Umbilical cord (tissue), 1 donor: ENCODE measurements at regions not wholly inside any gene's neighbourhood (a gene's known extent, or its start where the extent isn't known, plus 50 kb on each side); places are given as distances from the start of the nearest gene placed in this dataset.

ENCODE experiments used
- DNase-seq: peaks from one replicate; pipeline ENCODE4 v3.0.0-alpha.2; 2015; ENCODE audit warnings: low spot score

DNA sequence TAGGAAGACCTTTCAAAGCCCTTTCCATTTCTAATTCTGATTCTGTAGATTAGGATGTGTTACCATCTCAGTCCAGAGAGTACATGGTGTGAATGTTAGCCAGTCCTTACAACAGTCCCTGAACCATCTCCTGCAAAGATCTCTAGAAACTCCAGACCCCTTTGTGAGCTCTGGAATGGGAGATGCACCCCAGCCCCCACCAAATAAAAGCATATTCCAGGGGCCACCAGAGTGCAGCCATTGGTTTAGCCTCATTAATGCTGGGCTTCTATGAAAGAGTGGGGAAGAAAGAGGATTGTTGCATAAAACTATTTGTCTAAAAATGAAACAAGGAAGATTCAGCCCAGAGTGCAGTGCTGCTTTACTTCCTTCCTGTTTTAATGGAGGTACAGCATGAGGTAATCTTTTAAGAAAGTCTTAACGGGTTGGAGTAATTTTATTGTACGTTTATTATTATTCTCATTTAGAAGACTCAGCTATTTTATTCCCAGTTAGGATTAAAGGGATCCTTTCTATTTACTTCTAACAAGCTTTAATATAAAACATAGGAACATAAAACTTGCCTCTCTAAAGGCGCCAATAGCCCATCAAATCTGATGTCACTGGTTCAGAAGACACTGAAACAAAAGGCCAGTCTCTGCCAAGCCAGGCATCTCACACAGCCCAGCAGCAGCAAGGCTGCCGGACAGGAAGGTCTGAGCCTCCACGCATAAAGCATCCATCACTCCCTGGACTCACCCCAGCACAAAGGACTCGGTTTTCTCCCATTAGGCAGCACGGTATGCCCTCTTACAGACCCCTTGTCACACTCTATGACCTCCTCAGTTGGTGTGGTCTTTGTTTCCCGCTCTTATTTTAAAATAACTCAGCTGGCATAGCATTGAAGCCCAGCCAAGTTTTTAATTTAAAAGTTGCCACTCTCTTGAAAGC is 203.9 kb upstream of the BLID start:
- DNase-seq = no peak

DNA sequence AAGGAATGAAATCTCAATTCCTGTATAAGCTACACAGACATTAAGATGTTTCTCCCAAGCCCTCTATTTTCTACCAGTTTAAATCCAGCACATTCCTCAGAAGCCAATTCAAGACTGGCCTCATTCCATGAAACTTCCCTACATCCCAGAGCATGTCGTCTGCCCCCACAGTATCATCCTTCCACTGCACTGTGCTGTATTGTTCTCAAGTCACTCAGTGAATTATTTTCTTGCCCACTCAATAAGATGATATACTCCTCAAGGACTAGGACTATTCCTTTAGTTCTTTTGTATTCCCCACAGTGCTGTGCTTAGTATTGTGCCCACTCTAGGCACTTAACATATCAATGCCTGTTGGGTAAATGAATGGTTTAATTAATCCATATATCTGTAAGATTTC is 203.1 kb upstream of the BLID start:
- peak; percentile 51 for DNase-seq

DNA sequence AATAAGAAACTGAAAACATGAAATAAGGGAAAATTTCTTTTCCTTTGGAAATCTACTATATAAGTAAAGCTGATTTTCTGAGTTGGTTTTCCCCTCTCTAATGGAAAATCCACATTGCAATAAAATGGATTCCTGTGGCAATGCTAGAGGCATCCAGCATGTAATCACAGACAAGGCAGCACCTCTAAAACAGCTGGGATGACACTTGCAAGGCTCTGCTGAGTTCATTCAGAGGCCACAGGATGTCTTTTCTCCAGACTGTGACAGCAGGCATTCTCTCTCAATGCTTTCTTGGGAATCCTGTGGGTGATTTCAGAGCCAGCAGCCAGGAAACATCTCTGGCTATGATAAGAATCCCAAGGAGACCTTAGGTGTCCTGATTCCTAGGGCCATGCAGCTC is 201.3 kb upstream of the BLID start:
- peak; percentile 88 for DNase-seq

DNA sequence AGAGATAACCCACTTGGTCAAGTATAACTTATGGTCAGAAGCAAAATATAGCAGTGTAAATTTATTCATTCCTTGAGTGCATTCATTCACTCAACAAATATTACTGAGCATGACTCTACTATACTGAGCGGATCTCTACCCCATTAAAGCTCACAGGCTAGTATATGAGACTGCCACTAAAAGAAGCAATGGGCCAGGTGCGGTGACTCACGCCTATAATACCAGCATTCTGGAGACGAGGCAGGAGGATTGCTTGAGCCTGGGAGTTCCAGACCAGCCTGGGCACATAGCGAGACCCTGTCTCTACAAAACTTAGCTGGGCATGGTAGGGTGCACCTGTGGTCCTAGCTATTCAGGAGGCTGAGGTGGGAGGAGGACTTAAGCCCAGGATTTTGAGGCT is 197.6 kb upstream of the BLID start:
- DNase-seq = no peak

DNA sequence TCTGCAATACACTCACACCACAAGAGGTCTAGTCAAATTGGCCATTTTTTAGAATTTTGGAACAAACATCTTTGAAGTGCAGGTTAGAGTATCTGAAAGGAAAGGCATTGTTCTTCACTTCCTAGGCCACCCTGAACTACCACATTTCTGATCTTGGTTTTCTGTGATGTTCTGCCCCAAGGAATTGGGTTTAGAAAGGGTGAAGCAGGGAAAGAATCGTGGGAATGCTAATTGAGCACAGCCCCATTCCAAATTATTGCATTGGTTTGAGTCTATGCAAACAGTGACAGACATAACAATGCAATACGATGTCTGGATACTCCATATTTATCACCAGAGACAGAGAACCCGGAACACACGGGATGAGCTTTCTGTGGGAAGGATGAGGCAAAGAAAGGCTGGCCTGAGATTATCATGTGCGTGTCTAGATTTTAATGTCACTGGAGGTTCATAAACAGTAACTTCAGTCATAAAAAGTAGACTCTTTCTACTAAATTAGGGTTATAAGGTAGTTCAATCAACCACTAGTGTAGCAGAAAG is 195.3 kb upstream of the BLID start:
- no peak for DNase-seq

DNA sequence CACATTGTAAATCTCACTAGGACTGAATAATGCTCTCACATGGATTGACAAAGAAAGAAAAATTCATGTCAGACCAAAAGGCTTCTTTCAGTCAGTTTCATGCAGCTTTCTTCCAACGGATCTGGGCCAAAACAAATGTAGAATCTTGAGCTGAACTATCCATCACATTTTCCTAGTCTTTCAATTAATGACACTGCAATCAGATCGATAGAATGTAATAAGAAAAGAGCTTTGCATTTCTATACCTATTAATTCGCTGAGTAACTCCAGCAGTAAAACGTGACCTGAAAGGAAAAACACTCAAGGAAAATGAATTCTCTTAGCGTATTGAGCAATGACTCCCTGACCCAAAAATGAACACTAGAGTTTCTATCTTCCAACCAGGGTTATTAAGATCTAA is 194.8 kb upstream of the BLID start:
- DNase-seq = no peak

DNA sequence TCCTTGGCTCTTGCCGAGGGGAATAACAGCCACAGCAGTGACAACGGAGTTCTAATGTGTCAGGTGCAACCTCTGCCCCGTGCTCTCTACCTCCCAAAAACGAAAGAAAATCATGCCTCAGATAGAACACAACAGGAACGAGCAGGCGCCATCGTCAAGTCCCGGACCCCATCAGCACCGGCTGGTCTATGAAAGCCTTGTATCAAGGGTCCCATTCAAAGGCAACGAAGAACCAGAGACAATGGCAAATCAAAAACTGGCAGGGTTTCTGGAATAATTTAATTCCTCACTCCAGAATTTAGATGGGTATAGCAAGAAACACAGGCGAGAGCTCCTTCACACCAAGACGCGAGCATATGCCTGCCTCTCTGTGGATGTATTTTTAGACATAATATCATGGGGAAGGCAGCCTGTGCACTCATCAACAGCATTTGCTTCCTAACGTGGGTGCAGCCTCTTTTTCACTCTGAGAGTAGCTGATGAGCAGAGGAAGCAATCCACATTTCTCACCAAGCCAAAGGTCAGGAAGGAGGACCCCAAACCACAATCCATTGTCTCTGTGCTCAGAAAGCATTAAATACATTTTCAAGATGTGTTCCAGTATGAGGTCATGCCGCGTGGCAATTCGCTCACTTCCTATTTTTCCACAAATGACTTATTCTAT is 193.4 kb upstream of the BLID start:
- no peak for DNase-seq

DNA sequence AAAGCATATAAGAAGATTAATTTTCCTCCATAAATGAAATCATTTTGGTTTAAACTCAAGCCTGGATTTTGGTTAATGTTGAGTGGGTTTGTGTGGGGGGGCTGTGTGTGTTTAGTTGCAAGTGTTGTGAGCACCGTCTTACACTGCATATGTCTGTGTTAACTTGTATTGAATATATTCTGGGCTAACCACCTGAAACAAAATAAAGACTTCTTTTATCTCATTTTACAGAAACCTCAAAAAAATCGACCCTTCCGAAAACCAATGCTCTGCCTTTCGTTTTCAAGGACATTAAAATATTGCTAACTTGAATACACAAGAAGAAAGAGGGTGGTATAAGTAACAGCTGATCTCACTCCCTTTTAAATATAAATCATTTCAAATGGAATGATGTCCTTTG is 192.2 kb upstream of the BLID start:
- no peak for DNase-seq

DNA sequence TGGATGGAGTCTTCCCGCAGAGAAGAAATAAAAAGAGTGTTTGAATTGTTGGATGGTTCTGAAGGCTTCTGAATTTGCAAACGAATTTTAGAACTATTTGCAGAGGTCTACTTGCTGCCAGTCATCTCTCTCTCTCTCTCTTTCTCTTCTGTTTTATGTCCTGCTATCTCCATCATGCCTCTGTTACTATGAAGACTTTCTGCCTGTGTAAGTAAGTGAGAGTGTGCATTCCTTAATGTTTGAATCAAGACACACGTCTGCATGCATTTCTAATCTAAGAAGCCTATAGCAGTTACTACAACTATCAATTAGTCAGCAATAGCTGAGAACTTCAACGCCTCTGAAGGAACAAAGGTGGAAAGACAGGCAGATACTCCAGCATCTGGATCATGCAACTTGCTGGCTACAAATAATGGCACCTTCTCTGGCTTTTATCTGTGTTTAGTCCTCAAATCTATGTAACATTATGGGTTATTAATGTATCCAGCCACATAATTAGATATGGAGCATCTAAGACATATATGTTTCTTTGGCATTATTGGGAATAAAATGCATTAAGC is 191.5 kb upstream of the BLID start:
- DNase-seq = peak; percentile 49

DNA sequence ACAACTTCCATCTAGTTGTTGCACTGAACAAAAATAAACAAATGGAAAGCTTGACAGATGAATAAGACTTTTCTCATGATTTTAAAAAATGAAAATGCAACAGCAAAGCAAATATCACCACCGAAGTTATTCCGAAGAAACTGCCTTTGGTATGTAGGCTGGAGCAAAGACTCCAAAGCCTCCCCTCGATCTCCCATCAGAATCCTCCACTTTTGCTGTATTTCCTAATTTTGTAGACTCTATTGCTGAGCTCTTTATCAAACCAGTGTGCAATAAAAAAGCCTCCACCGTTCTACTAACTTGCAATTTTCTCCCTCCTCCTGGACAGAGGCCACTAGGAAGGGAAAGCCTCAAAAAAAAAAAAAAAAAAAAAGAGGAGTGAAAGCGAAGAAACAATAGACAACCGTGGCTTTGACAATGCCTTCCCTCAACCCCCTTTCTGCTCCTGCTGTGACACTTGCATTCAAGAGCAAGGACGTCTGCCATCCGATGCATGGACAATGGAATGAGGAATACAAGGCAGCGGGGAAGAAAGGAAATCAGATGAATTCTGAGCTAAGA is 190.9 kb upstream of the BLID start:
- peak; percentile 48 for DNase-seq

DNA sequence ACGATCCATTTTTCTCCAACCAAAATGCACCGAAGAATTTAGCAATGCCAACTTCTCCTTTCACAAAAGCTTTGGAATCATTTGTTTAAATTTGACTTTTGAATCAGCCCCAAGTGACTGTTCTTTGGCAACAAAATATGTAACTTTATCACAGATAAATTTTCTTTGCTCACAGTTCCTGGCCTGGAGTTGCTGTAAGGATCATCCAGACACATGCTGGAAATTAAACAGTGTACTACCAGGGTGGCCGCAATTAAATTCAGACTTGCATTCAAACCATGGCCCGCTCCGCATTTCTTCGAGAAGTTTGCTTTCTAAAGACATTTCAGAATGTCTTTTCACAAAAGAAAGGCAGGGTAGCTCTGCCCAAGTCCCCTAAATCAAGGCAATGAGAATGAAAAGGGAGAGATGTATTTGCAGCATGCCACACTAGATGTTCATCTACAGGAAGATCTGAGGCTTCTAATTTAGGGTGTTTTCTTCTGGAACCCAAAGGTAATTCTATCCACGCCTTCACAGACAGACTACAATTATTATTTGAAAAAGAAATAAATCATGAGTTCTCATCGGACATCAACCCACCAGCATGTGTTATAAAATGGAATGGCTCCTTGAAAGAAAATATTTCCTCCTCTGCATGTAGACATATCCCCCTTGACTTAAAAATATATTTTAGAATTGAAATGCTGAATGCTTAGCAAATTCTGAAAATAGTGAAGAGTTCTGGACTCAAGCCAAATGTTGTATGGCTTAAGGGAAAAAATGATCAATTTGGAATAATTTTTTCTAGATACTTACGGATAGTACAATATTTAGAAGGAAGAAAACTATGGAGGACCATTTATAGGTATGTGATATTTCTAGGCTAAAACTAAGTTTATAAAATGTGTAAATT is 189.7 kb upstream of the BLID start:
- DNase-seq = no peak

DNA sequence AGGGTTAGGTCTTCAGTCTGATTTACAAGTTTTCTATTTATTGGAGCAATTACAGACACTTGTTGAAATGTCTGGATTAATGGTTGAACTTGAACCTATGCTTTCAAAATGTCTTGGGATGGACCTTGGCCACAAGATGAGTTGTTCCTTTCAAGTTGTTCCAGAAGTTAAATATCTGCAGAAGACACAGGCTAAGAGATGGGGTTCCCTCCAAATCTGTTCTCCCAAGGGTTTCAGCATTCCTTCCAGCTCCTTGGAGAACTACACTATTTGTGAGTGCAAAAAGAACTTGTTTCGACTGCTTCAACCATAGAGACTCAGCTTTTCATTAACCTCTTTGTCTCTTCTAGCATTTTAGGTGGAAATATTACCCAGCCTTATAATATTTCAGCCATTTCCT is 189.0 kb upstream of the BLID start:
- DNase-seq = no peak

DNA sequence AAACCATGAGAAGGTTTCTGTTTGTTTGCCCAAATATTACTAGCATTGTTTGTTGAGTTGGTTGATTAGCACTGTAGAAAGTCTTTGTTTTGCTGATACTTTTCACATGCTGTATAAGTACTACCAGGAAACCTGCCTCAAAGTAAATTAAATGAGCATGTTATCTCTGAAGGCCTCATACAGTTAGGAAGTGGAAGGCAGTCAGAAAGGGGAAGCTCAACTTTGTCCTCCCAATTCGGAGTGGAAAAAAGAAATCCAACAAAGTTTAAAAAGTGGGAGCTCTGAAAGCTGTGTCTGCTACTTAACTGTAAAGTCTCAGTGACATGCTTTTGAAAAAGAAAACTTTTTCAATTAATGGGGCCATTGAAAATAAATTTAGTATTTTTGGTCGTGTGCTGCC is 188.3 kb upstream of the BLID start:
- DNase-seq = no peak

DNA sequence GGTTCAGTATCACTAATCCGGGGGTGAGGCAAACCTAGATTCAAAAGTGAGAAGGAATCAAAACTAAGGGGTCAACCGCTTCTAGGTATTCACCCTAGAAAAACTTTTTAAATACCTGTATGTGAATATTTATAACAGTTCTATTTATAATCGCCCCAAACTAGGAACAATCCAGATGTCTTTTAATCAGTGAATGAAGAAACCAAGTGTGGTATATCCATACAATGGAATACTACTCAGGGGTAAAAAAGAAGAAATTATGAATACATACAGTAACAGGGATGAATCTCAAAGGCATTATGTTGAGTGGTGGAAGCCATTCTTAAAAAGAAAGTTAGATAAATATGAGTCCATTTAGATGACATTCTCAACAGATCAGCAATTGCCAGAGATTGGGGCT is 178.0 kb upstream of the BLID start:
- DNase-seq = no peak

DNA sequence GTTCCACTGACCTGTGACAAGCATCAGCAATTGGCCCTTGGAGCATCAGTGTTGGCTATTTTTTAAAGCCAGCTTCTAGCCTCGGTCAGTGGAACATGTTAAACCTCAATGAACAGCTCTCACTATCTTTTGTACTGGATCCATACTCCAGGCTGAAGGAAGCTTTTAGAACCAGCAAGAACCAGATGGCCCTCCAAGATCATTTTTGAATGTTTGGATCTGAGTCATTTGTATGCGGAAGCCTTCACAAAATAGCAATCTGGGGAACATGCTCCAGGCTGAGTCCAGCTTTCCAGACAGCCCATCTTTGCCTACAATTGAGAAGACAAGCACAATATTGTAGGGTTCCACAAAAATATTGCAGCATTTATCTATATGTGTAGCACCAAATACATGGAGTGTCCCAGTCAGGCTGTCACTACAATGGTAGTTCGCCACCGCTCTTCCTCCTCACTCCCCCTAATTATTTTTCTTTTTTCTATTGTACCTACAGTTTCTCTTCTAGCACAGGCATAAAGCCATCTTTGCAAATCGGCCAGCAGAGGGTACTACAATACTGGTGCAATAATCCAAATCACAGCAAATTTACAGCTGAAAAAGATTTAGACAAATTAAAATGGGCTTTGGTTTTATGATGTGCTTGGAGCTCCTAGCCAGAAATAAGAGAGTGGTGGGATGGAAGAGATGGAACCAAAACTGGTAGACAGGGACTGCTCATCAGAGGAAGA is 177.4 kb upstream of the BLID start:
- peak; percentile 68 for DNase-seq

DNA sequence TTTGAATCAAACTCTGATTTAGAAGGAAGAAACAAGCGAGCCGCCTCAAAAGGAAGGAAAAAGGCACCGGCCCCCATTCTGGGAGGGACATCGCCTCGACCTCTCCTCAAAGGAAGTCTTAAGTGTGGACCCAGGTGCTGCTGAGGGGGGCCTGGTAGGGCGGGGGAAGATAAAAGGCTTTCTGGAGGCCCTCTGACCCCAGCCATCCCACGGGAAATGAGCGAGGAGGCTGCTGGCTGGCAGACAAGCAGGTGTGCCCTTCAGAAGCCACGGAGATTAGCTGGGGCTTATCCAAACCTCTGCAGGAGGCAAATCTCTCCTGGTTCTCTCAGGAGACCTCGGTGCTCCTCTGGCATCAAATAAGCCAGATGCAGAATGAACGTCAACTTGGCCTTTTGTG is 171.4 kb upstream of the BLID start:
- DNase-seq = no peak

DNA sequence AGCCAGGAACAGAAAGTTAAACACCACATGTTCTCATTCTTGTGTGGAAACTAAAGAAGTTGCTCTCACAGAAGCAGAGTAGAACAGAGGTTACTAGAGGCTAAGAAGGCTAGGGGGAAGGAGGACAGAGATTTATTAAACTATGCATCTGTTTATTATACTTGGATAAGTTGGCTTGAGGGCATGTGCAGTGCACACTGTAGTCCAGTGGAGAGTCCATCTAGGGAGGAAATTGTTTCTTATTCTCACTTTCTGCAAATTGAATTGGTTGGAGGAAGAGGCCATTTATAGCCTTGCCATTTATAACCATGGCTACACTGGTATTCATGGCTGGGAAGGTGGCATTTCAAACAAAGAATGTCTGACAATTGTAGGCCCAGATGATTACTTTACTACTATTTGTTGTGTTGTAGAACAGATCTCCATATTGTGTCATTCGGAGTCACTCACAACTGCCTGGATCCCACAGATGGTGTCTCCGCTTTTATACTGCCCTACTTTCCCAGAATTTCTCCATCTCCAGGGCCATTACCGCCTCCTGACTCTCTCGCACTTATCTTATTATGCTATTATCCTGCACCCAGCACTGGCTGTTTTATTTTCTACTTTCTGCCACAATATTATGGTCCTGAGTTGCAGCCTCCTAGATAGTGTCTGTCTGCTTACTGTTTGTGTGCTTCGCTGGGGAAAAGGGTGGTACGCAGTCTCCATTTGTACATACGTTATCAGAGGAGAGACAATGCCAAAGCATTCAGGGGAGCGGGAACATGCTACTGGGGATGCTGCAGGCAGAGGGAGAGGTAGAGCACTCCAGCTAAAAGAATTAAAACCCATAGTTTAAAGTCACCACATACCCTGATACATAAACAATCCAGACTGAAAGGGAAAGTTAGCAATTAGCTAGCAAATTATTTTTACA is 169.3 kb upstream of the BLID start:
- no peak for DNase-seq

DNA sequence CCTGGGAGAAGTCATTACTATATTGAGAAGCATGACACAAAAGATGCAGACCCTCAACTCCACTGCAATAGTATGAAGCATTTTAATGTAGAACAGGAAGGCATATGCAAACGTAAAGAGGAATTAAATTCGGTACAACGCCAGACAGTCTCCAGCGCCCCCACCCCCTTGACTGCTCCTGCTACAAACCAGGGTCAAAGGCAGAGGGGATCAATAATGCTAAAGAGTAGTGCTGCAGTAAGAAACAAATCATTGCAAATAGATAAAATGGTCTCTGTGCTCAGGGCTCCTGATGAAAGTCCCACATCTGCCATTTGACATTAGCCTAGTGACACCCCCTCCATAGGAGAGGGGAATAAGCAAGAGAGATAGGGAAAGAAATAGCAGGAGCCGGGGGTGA is 164.9 kb upstream of the BLID start:
- DNase-seq = no peak

DNA sequence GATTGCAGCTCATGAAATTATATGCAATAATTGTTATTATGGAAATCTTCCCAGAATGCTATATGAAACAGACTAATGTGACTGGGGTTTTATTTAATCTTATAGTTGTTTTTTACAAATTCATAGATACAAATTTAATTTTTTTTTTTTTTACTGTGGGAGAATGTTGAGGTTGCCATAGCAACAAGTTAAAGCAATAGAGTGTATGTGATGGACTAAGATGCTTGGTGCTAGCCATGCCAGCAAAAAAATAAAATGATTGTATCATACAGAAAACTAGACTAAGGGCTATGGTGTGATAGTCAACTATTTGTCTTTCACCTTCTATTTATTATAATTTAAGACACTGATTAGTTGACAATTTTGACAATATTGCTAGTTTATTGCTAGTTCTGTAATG is 163.2 kb upstream of the BLID start:
- DNase-seq = no peak

DNA sequence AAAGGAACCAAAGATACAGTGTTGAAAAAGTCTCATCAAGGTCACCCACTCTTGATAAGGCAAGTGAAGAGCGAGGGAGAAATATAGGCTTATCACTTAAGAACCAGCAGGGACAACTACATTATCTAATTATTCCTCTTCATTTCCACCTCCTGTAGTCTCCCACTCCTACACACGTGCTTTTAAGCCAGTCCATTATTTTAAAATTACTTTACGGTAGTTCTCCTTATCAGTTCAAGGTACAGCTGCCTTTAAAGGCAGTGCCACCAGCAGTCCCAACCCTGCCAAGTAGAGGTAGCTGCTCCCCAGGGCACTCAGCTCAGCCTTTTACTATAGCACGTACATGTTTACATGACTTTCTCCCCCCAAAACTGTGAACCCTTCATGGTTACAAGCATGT is 161.5 kb upstream of the BLID start:
- DNase-seq = no peak
